ENCODE measurements at regions not wholly inside any gene's neighbourhood (a gene's known extent, or its start where the extent isn't known, plus 50 kb on each side); places are given as distances from the start of the nearest gene placed in this dataset.
A peak's percentile ranks its signal among the peaks of the same experiment; 100 is the strongest.
"Not testable (repeated sequence)": the region's sequence is repeated elsewhere in the genome, so short reads cannot be mapped to it uniquely, and the experiment has no call there.

DNA sequence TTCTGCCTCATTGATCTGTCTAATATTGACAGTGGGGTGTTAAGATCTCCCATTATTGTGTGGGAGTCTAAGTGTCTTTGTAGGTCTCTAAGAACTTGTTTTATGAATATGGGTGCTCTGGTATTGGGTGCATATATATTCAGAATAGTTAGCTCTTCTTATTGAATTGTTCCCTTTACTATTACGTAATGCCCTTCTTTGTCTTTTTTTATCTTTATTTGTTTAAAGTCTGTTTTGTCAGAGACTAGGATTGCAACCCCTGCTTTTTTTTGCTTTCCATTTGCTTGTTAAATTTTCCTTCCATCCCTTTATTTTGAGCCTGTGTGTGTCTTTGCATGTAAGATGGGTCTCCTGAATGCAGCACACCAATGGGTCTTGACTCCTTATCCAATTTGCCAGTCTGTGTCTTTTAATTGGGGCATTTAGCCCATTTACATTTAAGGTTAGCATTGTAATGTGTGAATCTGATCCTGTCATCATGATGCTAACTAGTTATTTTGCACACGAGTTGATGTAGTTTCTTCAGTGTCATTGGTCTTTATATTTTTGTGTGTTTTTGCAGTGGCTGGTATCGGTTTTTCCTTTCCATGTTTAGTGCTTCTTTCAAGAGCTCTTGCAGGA lies 1126.0 kb upstream of the TMEM132C start:
- DNase-seq, result not testable (repeated sequence)

DNA sequence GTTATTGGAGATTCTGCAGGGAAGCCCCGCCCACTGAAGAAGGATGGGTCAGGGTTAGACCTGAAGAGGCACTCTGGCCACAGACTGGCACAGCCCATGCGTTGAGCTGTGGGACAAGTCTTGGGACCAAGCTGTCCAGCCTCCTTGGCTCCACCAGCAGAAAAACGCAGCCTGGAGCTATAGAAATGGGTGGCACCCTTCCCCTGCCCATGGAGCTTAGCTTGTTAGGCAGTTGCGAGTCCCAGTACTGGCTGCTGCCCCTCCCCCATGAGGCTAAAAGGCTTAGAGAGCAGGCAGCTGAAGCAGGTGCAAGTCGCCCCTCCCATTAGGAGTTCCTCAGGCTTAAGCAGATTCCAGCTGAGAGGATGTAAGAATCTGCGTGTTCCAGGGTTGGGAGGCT lies 1124.0 kb upstream of the TMEM132C start:
- DNase-seq, result no peak

DNA sequence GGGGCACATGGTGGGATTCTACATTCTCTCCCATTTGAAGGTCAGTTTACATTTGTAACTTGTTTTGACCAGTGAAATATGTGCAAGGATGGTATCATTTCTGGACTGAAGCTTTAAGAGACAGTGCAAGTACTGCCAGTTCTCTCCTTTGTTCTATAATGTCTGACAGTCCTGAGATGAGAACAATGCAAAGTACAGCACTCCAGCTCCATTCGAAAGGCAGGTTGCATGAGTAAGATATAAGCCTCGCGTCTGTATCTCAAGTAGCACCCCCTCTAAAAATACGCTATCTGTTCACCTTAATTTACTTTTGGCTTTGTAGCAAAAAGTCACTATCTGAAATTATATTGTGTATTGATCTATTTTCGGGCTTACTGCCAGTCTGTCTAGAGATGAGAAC lies 1122.2 kb upstream of the TMEM132C start:
- DNase-seq, result peak; percentile 6

DNA sequence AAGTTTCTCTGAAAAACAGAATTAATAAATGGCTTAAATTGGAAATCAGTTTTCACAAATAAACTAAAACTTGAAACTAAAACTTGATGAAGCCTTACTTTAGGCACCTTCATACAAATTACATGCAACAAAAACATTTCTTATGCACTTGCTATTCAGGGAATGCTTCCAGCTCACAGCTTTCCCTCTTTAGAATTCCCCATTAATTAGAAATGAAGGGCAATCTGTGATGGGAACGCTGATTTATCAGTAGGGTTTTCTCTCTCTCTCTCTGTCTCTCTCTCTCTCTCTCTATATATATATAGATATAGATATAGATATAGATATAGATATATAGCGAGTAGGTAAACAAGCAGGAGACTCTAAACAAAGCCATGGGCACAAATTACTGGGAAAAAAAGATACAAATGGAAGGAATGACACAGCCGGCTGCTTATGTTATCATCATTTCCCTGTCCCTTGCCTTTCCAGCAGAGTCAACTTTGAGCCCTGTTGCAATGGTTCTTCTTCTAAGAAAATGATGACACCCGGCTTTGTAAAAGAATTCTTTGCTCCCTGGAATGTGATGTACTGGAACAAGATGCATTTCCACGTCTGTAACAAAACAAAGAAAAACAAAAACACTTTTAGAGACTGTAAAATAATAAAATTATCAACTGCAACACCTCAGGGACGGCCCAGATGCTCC lies 1121.6 kb upstream of the TMEM132C start:
- no peak for DNase-seq

DNA sequence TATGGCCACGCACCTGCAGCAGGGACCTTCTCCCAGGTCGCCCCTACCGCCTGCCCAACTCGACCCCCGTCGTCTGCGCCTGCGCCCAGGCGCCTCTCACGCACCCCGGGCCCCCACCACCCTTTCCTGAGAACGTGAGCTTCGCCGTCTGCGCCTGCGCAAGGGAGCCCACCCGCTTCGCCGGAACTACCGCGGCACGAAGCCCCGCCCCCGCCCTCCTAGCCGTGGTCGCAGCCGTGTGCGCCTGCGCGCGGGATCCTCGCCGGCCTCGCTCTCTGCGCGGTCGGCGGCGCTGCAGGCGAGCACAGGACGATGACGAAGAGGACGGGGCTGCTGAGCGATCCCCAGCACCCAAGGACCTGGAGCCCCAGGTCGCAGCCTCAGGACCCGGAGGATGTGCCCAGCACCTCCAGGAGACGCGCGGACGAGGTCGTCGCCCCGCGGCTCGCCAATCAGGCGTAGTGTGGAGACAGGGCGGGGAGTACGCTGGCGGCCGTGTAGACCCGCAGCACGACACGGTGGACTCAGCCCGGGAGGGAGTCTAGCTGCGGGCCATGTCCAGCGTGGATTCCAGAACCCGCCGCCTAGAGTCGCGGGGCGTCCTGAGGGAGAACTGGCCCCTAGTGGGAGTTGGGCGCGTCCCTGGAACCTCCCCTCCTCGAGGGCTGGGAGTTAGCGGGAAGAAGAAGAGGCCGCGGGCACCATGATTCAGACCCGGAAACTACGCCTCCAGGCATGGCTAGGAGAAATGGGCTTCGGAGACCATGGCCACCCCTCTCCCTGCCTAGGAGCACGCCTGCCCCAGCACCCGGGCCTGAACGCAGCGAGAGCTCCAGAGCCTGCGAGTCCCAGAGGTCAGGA lies 1120.8 kb upstream of the TMEM132C start:
- no peak for DNase-seq

DNA sequence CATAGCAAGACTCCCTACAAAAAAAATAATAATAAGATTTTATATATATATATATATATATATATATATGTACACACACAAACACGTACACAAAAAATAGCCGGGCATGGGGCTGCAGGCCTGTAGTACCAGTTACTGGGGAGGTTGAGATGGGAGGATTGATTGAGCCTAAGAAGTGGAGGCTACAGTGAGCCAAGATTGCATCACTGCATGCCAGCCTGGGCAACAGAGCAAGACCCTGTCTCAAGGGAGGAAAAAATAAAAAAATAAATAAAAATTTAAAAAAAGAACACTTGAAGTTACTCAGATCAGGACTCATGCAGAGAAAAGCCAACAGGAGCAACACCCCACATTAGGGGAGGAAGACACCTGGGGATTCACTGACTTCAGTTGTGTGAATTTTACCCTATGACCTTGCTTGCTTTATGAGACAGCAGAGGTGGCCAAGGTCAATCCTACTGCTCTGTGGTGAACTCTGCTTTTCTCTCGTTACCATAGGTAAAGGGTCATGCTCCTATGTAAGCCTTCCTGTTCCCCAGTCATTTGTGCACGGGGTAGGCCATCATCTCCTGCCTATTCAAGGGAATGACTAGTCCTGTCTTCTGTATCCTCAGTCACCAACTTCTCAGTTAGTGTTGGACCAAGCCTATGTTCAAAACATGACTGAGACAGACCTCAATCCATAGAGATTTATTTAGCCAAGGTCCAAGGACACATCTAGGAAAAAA lies 1119.8 kb upstream of the TMEM132C start:
- no peak for DNase-seq

DNA sequence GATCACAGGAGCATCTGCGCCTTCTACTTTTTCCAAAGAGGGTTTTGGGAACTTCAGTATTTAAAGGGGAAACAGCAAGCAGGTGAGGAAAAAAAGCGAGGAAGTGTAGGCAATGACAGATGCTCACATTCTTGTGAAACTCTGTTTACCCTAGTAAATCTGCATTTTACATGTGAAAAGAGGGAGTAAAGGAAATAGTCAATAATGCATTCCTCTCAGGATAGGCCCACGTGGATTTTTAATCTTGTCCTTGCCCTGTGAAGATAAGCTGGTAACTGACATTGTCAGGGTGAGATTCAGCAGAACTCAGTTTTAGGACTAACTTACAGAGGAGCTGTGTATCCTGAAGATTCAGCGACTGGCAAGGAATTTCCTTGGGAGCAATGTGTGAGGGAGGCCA lies 1119.2 kb upstream of the TMEM132C start:
- DNase-seq, result no peak

DNA sequence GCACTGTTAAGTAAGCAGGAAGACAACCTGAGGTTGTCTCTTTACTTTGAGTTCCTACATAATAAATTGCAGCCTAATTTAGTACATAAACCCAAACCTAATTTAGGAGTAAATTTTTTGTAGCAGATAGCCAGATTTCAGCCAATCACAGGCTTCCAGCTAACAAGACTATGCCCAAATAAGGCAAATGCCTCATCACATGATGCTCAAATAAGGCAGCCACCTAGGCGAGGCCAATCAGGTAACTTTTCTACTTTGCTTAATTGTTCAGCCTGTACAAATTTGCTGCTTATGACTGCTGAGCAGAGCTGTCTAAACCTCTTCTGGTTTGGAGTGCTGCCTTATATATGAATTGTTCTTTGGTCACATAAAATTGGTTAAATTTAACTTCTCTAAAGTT lies 1118.7 kb upstream of the TMEM132C start:
- DNase-seq, result no peak

DNA sequence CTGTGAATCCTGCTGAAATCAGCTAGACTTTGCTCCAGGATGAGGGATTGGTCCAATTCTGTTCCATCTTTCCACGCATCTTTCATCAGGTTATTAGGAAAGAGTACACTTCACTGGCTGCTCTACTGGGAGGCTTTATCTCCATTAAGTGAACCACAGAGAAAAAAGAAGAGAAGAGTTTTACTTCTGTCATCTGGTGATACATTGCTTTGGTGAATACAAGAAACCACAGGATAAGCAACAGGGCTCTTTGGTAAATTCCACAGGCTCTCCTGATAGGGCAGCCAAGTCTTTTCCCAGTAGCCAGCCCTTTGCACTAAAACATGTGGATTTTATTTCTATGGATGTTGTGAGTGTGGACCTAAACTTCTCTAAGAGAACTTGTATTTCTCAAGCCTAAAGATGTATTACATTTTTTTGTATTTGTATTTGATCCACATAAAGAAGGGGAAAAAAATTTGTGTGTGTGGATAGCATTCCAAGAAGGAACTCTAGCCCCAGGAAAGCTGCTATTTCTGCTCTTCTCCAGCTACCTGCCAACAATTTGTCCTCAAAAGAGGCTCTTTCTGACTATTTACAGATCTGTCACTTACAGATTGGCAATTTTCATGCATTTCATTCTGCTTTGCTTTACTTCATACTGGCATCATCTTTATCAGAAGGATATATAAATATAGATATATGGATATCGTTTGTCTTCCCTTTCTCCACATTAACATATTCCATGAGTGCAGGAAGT lies 1117.6 kb upstream of the TMEM132C start:
- no peak for DNase-seq

DNA sequence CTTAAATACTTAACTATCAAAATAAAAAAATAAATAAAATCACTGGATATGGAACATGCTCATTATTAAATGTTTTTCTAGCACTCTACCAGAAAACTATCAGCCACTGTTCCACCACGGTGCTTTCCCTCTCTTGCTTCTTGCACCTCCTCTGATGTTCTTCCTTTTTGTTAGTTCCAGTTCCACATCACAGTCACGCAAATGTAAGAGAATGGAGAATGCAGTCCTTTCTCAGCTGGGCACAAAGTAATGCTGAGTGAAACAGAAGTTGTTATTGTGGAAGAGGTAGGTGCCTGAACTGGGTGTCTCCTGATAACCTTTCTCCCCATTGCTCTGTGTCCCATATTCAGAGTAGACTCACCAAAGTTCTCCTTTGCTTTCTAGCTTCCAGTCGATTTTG lies 1116.9 kb upstream of the TMEM132C start:
- DNase-seq, result no peak

DNA sequence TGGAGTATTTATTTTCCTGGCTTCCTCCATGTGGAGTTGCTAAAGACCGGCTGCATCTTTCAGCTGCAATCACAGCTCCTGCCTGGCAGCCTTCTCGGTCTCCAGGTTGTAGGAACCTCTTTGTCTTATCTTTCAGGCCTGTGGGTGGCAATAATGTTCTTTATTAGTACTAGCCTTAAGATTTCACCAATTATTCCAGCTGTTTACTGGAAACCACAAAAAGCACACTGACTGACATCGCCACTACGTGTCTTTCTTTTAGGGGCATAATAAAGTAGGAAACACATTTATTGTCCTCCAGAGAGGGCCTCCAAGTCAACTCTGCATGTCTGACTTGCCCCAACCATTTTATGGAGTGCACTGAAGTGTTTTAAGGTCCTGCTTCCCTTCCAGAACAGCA lies 1116.5 kb upstream of the TMEM132C start:
- no peak for DNase-seq

DNA sequence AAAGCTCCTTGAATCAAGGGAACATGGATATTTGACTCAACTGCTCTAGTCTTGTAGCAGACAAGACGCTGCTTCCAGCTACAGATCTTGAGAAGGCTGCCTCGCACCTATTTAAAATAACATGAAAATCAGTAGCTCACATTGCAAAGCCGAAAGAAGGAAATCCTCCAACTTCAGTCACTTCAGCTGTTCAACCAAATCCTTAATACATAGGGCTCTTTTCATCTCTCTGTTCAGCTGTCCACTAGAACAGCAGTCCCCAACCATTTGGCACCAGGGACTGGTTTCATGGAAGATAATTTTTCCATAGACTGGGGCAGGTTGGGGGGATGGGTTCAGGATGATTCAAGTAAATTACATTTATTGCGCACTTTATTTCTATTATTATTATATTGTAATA lies 1116.0 kb upstream of the TMEM132C start:
- no peak for DNase-seq

DNA sequence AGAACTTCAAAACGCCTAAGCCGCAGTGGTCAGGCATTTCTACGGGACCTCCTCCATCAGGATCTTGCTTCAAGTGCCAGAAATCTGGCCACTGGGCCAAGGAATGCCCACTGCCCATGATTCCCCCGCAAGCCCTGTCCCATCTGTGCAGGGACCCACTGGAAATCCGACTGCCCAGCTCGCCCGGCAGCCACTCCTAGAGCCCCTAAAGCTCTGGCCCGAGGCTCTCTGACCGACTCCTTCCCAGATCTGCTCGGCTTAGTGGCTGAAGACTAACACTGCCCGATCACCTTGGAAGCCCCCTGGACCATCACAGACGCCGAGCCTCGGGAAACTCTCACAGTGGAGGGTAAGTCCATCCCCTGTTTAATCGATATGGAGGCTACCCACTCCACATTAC lies 1113.0 kb upstream of the TMEM132C start:
- no peak for DNase-seq

DNA sequence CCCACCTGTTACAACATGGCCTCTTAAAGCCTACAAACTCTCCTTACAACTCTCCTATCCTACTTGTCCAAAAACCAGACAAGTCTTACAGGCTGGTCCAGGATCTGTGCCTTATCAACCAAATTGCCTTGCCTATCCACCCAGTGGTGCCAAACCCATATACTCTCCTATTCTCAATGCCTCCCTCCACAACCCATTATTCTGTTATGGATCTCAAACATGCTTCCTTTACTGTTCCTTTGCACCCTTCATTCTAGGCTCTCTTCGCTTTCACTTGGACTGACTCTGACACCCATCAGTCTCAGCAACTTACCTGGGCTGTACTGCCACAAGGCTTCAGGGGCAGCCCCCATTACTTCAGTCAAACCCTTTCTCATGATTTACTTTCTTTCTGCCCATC lies 1112.1 kb upstream of the TMEM132C start:
- DNase-seq, result not testable (repeated sequence)

DNA sequence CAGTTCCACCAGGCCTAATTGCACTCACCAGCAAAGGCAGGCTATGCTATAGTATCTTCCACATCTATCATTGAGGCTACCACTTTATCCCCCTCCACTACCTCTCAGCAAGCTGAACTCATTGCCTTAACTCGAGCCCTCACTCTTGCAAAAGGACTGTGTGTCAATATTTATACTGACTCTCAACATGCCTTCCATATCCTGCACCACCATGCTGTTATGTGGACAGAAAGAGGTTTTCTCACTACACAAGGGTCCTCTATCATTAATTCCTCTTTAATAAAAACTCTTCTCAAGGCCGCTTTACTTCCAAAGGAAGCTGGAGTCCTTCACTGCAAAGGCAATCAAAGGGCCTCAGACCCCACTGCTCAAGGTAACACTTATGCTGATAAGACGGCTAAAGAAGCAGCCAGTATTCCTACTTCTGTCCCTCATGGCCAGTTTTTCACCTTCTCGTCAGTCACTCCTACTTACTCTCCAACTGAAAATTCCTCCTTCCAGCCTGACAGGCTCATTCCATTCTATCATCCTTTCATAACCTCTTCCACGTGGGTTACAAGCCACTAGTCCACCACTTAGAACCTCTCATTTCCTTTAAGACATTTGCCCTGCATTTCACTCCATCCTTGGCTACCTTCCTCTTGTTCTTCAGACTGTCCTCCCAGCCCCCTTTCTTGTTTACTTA lies 1110.9 kb upstream of the TMEM132C start:
- not testable (repeated sequence) for DNase-seq

DNA sequence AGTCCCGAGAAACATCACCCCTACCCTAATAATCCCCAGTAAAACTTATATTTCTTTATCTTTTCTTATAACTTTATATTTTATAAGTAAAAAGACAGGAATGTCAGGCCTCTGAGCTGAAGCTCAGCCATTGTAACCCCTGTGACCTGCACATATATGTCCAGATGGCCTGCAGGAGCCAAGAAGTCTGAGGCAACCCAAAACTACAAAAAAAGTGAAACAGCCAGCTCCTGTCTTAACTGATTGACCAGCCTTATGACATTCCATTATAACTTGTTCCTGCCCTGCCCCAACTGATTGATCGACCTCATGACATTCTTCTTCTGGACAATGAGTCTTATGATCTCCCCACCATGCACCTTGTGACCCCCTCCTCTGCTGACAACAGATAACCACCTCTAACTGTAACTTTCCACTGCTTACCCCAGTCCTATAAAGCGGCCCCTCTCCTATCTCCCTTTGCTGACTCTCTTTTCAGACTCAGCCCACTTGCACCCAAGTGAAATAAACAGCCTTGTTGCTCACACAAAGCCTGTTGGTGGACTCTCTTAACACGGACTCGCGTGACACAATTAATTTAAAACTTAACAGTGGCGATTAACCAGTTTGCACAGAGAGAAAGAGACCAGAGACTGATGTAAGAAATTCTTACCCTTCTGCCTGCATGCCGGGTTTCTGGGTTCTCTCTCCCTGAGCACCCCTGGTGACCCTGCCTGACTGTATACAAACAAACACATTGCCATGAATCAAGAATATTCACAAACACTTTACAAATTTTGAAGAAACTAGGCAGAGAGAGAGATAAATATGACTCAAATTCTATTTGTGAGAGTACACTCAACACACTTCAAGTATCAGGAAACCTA lies 1109.2 kb upstream of the TMEM132C start:
- not testable (repeated sequence) for DNase-seq

DNA sequence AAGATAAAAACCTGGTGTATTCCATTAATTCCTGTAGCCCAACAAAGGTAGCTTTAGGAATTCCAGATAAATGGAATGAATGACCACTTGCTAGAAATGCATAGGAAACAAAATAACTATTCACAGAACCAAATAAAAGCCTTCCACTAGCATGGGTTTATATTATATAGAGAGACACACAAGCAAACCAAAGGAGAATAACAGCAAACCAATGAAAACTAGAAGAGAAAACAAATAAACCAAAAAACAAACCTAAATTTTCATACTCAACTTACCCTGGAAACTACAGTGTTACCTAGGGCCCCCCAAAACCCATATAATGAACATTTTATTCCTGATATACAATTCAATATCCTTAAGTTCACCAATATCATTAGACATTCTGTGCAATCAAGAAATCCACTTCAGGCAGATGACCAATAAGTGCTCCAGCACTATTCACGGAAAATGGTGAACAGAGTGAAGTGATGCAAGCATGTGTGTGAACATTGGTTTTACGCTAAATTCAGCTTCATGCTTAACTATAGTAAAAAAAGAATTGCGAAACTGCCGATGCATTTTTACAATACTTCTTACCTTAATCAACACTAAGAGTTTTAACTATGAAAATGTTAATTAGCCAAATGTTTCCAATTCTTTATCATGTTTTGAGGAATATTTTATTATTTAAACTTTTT lies 1108.4 kb upstream of the TMEM132C start:
- DNase-seq, result no peak

DNA sequence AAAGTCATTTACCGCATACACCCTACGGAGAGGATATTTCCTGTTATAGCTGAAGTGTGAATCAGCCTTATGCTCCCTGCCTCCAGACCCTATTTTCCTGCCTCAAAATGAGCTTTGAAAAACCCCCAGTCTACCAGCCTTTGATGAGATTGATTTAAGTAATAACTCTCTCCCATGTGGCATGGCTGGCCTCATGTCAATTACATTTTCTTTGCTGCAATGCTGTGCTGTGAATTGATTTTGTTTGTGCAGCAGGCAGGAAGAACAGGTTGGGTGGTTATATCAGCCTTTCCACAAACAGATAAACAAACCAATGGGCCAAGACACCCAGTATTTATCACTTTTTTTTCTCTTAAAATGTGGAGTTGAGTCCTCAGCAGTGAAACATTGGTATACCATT lies 1105.5 kb upstream of the TMEM132C start:
- no peak for DNase-seq

DNA sequence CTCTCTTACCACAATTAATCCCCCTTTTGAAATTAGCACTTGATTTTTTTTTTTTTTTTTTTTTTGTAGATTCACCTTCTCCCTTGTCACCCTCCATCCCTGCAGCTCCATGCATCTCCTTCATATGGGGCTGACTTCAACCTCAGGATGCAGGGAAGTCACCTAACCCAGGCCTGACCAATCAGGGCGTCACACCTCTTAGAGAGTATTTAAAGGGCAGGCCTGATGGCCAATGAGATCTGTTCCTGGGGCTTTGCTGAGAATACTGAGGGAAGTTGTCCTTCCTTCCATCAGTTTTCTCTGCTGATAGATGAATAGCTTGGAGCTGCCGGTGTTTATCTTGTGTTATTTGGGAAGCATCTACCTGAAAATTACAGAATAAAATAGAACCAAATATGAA lies 1104.7 kb upstream of the TMEM132C start:
- no peak for DNase-seq

DNA sequence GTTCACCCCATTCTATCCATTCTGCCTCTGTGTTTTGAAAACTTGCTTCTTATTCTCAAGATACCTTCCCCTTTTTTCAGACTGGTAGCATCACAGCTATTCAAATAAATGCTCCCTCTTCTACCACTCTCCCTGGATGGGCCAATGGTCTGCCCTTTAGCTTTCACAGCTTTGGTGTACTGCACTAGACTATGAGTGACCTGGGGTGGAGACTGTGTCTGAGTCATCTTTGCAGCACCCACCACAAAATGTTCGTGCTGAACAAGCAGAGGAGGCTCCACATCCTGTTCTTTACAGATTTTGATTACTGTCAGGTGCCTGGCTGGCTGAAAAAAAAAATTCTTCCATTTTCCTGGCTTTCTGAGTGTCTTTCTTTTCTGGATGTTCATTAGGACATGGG lies 1104.1 kb upstream of the TMEM132C start:
- no peak for DNase-seq

Measured in NCI-H1092 treated with DMSO at 0.1 percent for 48 hours (cell line).